Upper lobe of right lung (tissue), 1 donor: ENCODE measurements at regions not wholly inside any gene's neighbourhood (a gene's known extent, or its start where the extent isn't known, plus 50 kb on each side); places are given as distances from the start of the nearest gene placed in this dataset.
"Not testable (repeated sequence)": the region's sequence is repeated elsewhere in the genome, so short reads cannot be mapped to it uniquely, and the experiment has no call there.

Experiments
- ATAC-seq: fragments of 200-7000 bp; cut with Tn5 transposase; one replicate; pipeline ENCODE4 v1.9.1; 2020; ENCODE audit warnings: mild to moderate bottlenecking, moderate library complexity
- DNase-seq: peaks from one replicate; pipeline ENCODE4 v3.0.0-alpha.2; 2020
- H3K27ac ChIP-seq: fragments of 200-600 bp; one replicate; pipeline ENCODE4 v1.8.0; 2022
- H3K27me3 ChIP-seq: fragments of 200-600 bp; one replicate; pipeline ENCODE4 v1.8.0; 2022; ENCODE audit warnings: mild to moderate bottlenecking
- H3K36me3 ChIP-seq: fragments of 200-600 bp; one replicate; pipeline ENCODE4 v1.8.0; 2022
- H3K4me1 ChIP-seq: fragments of 200-600 bp; one replicate; pipeline ENCODE4 v1.8.0; 2022
- H3K4me3 ChIP-seq: fragments of 200-600 bp; one replicate; pipeline ENCODE4 v1.8.0; 2022; ENCODE audit warnings: mild to moderate bottlenecking
- H3K9me3 ChIP-seq: fragments of 200-600 bp; one replicate; pipeline ENCODE4 v1.8.0; 2022
- intact Hi-C: fragments of 100-400 bp; cut with DNase I; formaldehyde crosslinking; loops from one replicate; pipeline ENCODE4 v1.11.0; 2022
- TF ChIP-seq, protein P1 (sequence below): fragments of 200-600 bp; IDR thresholded peaks from one replicate; pipeline ENCODE4 v1.8.0; 2022; ENCODE audit warnings: antibody characterized with exemption
- donor health status: DM: no; HTN: yes; CAD: no; lungs with severe emphysema.

DNA sequence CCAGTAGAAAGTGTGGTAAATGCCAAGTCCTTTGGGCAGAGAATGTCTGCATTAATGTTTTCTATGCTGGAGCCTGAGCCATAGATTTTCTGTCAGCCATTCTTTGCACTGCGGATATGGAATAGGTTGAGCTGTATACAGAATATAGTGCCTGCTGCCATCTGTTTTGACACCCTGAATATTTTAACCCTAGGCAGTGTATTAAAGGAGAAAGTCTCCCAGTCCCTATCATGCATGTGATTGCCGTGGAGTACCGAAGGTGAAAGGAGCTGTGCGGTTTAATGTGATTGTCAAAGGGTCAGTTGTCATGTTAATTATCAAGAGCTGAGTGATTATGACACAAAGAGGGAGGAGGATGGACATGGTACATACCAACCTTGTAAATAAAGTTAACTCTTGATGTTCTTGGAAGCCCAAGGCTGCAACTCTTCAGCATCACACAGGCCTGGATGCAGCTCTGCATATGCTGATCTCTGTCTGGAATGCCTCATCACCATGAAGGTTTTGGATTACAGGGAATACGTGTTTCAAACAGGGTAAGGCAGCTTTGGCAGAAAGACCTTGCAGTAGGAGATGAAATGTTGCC, 247.1 kb upstream of the ELAVL2 start:
- no peak for DNase-seq
- H3K36me3 ChIP-seq, result no peaks in the 10 kb centered on the region
- H3K4me3 ChIP-seq, result no peak overlapping the region
- TF ChIP-seq, protein P1, sequence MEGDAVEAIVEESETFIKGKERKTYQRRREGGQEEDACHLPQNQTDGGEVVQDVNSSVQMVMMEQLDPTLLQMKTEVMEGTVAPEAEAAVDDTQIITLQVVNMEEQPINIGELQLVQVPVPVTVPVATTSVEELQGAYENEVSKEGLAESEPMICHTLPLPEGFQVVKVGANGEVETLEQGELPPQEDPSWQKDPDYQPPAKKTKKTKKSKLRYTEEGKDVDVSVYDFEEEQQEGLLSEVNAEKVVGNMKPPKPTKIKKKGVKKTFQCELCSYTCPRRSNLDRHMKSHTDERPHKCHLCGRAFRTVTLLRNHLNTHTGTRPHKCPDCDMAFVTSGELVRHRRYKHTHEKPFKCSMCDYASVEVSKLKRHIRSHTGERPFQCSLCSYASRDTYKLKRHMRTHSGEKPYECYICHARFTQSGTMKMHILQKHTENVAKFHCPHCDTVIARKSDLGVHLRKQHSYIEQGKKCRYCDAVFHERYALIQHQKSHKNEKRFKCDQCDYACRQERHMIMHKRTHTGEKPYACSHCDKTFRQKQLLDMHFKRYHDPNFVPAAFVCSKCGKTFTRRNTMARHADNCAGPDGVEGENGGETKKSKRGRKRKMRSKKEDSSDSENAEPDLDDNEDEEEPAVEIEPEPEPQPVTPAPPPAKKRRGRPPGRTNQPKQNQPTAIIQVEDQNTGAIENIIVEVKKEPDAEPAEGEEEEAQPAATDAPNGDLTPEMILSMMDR, result no peak
- no peaks in the 10 kb centered on the region for H3K9me3 ChIP-seq
- no peak for ATAC-seq
- H3K27me3 ChIP-seq, result no peaks in the 10 kb centered on the region
- intact Hi-C loops, result no loop called here
- H3K27ac ChIP-seq, result no peak overlapping the region
- H3K4me1 ChIP-seq, result no peaks in the 10 kb centered on the region

DNA sequence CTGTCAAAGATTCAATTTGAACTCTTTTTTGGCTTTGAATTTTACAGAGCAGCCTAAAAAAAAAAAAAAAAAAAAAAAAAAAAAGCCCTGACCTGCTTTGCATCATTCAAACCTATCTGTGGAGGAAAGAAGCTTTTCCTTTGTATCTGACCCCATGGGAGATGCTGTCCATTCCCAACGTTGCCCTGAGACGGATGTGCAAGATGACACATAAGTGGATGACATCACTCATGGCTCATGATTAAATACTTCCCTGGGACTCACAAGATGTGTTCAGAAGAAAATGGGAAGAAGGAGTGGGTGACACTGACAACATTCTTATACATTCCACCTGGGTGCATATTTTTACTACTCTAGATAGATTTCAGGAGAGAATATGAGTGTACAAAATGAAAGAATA, 245.7 kb upstream of the ELAVL2 start:
- no peaks in the 10 kb centered on the region for H3K4me1 ChIP-seq
- no peak for ATAC-seq
- intact Hi-C loops, result no loop called here
- TF ChIP-seq, protein P1, result no peak
- H3K36me3 ChIP-seq, result no peaks in the 10 kb centered on the region
- no peak for DNase-seq
- H3K27ac ChIP-seq, result no peak overlapping the region
- no peaks in the 10 kb centered on the region for H3K9me3 ChIP-seq
- no peak overlapping the region for H3K4me3 ChIP-seq
- H3K27me3 ChIP-seq, result no peaks in the 10 kb centered on the region

DNA sequence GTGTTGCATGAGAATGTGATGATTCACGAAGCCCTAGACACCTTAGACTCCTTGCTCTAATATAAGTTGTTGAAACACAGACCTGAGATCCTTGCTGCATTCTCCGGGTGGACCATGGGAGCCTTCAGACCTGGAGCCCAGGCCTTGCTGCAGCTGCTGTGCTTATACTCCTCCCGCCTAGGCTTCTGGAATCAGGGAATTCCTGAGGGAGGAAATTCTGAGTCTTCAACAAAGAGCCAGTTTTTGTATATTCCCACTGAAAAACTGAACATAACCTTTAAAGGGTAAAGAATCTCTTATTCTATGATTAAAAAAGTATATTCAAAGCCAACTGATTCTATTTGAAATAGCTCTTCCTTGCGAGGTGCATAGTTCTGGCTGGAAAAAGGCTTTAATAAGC, 245.1 kb upstream of the ELAVL2 start:
- Histone ChIP-seq H3K36me3 (no peaks in the 10 kb centered on the region), H3K4me3 (no peak overlapping the region), H3K27ac (no peak overlapping the region), H3K27me3 (no peaks in the 10 kb centered on the region), H3K9me3 (no peaks in the 10 kb centered on the region), H3K4me1 (no peaks in the 10 kb centered on the region)
- TF ChIP-seq, protein P1, result no peak
- intact Hi-C loops, result no loop called here
- DNase-seq, result no peak
- no peak for ATAC-seq

DNA sequence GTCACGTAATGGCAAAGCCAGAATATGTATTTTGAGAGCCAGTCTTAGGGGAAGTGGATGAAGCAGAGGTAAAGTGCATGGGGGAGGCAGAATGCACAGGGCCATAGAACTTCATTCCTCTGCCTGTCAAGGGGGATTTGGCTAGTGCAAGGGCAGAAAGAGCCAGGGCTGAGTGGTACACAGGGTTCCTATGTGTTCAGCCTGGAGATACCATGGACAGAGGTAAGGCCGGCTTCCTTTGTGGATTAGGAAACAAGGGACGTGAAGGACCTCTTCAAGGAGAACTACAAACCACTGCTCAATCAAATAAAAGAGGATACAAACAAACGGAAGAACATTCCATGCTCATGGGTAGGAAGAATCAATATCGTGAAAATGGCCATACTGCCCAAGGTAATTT, 241.1 kb upstream of the ELAVL2 start:
- H3K4me1 ChIP-seq, DNase-seq, H3K9me3 ChIP-seq, H3K27me3 ChIP-seq, H3K27ac ChIP-seq, ATAC-seq, intact Hi-C loops, H3K36me3 ChIP-seq, H3K4me3 ChIP-seq: not testable (repeated sequence)

DNA sequence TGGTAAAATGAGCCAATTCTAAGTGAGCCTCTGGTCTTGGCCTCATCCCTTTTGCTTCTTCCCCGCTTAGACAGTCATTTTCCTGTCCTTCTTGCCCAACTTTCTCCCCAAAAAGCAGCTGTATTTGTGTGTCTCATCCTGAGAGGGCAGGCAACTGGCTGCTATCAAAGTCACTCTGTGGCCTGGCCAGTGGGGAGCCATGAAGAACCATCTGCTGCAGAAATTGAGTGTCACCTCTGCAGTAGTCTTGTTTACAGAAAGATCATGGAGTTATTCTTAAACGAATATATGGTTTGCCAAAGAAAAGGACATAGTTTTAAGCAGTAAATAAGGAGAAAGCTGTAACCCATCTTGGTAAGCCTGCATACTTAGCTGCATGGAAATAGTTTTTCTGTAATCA, 233.6 kb upstream of the ELAVL2 start:
- Histone ChIP-seq H3K27ac (no peak overlapping the region), H3K9me3 (no peaks in the 10 kb centered on the region), H3K4me1 (no peaks in the 10 kb centered on the region), H3K4me3 (no peak overlapping the region), H3K27me3 (no peaks in the 10 kb centered on the region), H3K36me3 (no peaks in the 10 kb centered on the region)
- intact Hi-C loops, result no loop called here
- ATAC-seq, result no peak
- TF ChIP-seq, protein P1, result no peak
- DNase-seq, result no peak

DNA sequence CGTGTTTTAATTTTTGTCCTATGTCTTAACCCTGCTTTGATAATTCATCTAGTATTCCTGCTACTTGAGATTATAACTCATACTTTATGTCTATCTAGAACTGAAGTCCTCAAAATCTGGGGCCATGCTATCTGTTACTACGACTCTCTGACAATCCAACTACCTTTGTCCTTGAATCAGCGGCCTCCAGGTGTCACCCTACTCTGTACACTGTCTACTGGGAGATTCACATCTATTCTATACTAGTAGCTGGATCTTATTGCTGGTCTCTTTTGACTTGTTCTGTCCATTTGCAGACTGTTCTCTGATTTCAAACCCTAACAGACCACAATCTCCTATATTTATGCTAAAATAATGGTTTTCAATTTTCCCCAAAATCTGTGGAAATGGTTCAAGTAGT, 225.5 kb upstream of the ELAVL2 start:
- TF ChIP-seq, protein P1, result no peak
- ATAC-seq (no peak), DNase-seq (no peak)
- intact Hi-C loops, result no loop called here
- Histone ChIP-seq H3K9me3 (no peaks in the 10 kb centered on the region), H3K4me3 (no peak overlapping the region), H3K4me1 (no peaks in the 10 kb centered on the region), H3K27me3 (no peaks in the 10 kb centered on the region), H3K27ac (no peak overlapping the region), H3K36me3 (no peaks in the 10 kb centered on the region)

DNA sequence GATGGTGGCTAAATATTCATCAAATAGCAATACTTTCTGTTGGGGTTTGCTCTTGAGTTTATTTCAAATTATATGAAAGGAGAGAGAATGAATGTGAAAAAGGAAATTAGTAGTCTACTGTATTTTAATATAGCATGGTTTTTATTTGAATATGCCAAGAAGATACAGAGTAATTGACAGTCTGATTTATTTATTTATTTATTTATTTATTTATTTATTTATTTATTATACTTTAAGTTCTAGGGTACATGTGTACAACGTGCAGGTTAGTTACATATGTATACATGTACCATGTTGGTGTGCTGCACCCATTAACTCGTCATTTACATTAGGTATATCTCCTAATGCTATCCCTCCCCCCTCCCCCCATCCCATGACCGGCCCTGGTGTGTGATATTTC, 224.2 kb upstream of the ELAVL2 start:
- H3K27ac ChIP-seq, H3K4me1 ChIP-seq, ATAC-seq, DNase-seq, H3K4me3 ChIP-seq, H3K27me3 ChIP-seq, intact Hi-C loops, H3K9me3 ChIP-seq, H3K36me3 ChIP-seq: not testable (repeated sequence)
